ENCODE measurements at regions not wholly inside any gene's neighbourhood (a gene's known extent, or its start where the extent isn't known, plus 50 kb on each side); places are given as distances from the start of the nearest gene placed in this dataset.

DNA sequence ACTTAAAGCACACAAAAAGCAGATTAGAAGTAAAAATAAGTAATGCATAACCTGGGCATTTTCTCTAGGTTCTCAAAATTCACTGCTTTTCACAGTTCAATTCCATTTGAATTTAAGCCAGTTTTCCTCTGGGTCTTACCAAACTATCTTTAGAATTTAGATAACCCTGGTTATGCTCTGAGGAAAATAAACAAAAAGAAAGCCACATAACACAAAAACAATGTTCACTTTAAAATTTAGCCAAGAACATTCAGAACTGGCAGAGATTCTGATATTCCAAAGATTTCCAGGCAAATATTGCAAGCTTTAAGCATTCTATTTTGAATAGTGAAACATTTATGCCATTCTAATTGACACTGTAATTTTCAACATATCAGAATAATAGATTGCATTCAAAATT lies 50.7 kb upstream of the PRKG1 start:
- TF ChIP-seq MTA2 (IDR thresholded peaks at IDR 0.05; ENCODE audit: low read depth) (no peak), TEAD4 (IDR thresholded peaks at IDR 0.05; ENCODE audit: low read length) (no peak), TEAD4 (CRISPR knock-in tag; IDR thresholded peaks at IDR 0.05; ENCODE audit: borderline replicate concordance) (no peak), TBP (optimal IDR thresholded peaks at IDR 0.05; ENCODE audit: low read depth, low read length) (no peak), MYC (IDR thresholded peaks at IDR 0.05; ENCODE audit: low read depth, low read length) (no peak), MYC (CRISPR knock-in tag; IDR thresholded peaks at IDR 0.05; ENCODE audit: borderline replicate concordance, low read depth) (no peak)
